ENCODE measurements at regions not wholly inside any gene's neighbourhood (a gene's known extent, or its start where the extent isn't known, plus 50 kb on each side); places are given as distances from the start of the nearest gene placed in this dataset.
A peak's percentile ranks its signal among the peaks of the same experiment; 100 is the strongest.

DNA sequence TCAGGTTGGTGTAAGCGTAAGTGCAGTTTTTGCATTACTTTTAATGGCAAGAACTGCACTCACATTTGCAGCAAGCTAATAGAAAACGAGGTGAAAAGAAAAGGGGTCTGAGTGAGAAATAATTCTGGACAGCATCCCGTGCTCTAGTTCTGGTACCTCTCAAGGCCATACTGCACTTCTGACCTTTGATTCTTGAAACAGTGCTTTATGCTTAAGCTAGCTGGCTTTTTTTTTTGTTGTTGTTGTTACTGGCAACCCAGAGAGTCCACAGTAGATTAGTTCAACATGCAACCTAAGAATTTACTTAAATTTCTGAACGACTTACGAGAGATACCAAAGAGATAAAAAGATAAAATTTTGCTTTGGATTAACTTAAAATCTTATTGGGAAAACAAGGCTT is 75.2 kb upstream of the PRKD1 start:
- TF ChIP-seq, protein P1, sequence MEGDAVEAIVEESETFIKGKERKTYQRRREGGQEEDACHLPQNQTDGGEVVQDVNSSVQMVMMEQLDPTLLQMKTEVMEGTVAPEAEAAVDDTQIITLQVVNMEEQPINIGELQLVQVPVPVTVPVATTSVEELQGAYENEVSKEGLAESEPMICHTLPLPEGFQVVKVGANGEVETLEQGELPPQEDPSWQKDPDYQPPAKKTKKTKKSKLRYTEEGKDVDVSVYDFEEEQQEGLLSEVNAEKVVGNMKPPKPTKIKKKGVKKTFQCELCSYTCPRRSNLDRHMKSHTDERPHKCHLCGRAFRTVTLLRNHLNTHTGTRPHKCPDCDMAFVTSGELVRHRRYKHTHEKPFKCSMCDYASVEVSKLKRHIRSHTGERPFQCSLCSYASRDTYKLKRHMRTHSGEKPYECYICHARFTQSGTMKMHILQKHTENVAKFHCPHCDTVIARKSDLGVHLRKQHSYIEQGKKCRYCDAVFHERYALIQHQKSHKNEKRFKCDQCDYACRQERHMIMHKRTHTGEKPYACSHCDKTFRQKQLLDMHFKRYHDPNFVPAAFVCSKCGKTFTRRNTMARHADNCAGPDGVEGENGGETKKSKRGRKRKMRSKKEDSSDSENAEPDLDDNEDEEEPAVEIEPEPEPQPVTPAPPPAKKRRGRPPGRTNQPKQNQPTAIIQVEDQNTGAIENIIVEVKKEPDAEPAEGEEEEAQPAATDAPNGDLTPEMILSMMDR (IDR thresholded peaks at IDR 0.05; ENCODE audit: unreplicated experiment in 3 of 3), result no peak
- no peak overlapping the region for H3K4me3 Mint-ChIP-seq
- H3K27ac Mint-ChIP-seq, result peak overlapping the region in 1 of 3 experiments; percentile 8
- H3K9me3 Mint-ChIP-seq, result peaks cover 4% of the 10 kb centered on the region
- no peaks in the 10 kb centered on the region for H3K27me3 Mint-ChIP-seq (ENCODE audit: low read depth)
- no peaks in the 10 kb centered on the region for H3K36me3 Mint-ChIP-seq (ENCODE audit: low read depth)
- peaks cover 30% of the 10 kb centered on the region for H3K4me1 Mint-ChIP-seq

GRCh38 chr14:30005114-30005808 is 77.6 kb upstream of the PRKD1 start:
- peak overlapping the region in 1 of 3 experiments; percentile 6 for H3K27ac Mint-ChIP-seq
- H3K4me3 Mint-ChIP-seq, result no peak overlapping the region
- H3K4me1 Mint-ChIP-seq, result peaks cover 30% of the 10 kb centered on the region
- H3K36me3 Mint-ChIP-seq (ENCODE audit: low read depth), result no peaks in the 10 kb centered on the region
- no peaks in the 10 kb centered on the region for H3K27me3 Mint-ChIP-seq (ENCODE audit: low read depth)
- peaks cover 6% of the 10 kb centered on the region for H3K9me3 Mint-ChIP-seq
- TF ChIP-seq, protein P1 (IDR thresholded peaks at IDR 0.05; ENCODE audit: unreplicated experiment in 3 of 3), result peak; percentile 77 to 90 (median 87)

GRCh38 chr14:30006695-30007094 is 79.0 kb upstream of the PRKD1 start:
- H3K27me3 Mint-ChIP-seq (ENCODE audit: low read depth), result no peaks in the 10 kb centered on the region
- H3K4me3 Mint-ChIP-seq, result no peak overlapping the region
- TF ChIP-seq, protein P1 (IDR thresholded peaks at IDR 0.05; ENCODE audit: unreplicated experiment in 3 of 3), result no peak
- peaks cover 6% of the 10 kb centered on the region for H3K9me3 Mint-ChIP-seq
- H3K4me1 Mint-ChIP-seq, result peaks cover 30% of the 10 kb centered on the region
- H3K36me3 Mint-ChIP-seq (ENCODE audit: low read depth), result no peaks in the 10 kb centered on the region
- no peak overlapping the region for H3K27ac Mint-ChIP-seq

DNA sequence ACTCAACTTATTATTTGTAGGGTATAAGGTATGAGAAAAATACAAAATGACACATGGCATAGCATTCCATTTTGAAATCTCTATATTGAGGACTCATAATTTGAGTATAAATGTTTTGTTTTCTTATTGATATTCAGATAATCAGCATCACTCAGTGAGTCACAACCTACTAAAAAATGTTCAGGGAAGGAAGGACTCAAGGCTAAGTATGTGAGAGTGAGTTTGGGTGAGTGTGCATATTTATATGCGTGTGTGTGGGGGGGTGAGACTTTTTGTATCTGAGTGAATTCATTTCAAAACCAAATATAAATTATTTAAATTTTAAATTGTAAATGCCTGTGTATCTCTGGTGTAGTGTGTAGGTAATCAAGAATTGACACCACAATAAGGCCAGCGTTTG is 87.8 kb upstream of the PRKD1 start:
- Mint-ChIP-seq H3K4me3 (no peak overlapping the region), H3K36me3 (ENCODE audit: low read depth) (no peaks in the 10 kb centered on the region), H3K4me1 (peaks cover 5% of the 10 kb centered on the region), H3K9me3 (no peaks in the 10 kb centered on the region), H3K27ac (no peak overlapping the region), H3K27me3 (ENCODE audit: low read depth) (no peaks in the 10 kb centered on the region)
- TF ChIP-seq, protein P1 (IDR thresholded peaks at IDR 0.05; ENCODE audit: unreplicated experiment in 3 of 3), result no peak

GRCh38 chr14:30016002-30016401 is 88.4 kb upstream of the PRKD1 start:
- Mint-ChIP-seq H3K36me3 (ENCODE audit: low read depth) (no peaks in the 10 kb centered on the region), H3K4me1 (peaks cover 5% of the 10 kb centered on the region), H3K27me3 (ENCODE audit: low read depth) (no peaks in the 10 kb centered on the region), H3K9me3 (no peaks in the 10 kb centered on the region), H3K4me3 (no peak overlapping the region), H3K27ac (no peak overlapping the region)
- TF ChIP-seq, protein P1 (IDR thresholded peaks at IDR 0.05; ENCODE audit: unreplicated experiment in 3 of 3), result no peak

DNA sequence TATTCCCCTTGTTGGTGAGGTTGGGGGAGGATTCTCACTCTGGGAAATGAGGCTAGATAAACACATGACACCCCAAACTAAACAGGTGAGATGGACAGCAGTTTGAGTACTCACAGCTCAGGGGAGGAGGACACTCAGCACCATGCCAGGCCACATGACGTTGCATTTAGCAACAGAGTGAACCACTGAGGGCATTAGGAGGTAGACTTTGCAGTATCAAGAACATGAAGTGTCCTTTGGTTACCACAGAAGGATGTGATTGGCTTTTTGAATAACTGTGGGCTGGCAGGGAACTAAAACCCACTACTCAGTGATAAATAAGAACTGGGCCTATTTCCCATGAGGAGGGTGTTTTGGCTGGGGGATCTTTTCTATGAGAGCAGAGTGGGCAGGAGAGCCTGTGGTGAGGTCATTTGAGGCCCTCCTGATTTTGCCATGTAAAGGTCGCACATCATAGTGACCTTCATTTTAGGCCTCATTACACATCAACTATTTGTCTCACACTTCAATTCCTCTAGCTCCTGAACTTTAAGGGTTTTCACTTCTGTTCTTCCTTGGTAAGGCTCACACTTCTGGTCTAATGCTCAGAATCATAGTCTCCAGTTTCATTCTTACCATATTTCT is 89.8 kb upstream of the PRKD1 start:
- no peak overlapping the region for H3K4me3 Mint-ChIP-seq
- no peak overlapping the region for H3K27ac Mint-ChIP-seq
- H3K4me1 Mint-ChIP-seq, result peaks cover 5% of the 10 kb centered on the region
- H3K27me3 Mint-ChIP-seq (ENCODE audit: low read depth), result no peaks in the 10 kb centered on the region
- TF ChIP-seq, protein P1 (IDR thresholded peaks at IDR 0.05; ENCODE audit: unreplicated experiment in 3 of 3), result no peak
- no peaks in the 10 kb centered on the region for H3K36me3 Mint-ChIP-seq (ENCODE audit: low read depth)
- H3K9me3 Mint-ChIP-seq, result no peaks in the 10 kb centered on the region

Data from nephron (organoid).